Central memory CD8-positive, alpha-beta T cell (primary cell): ENCODE measurements at regions not wholly inside any gene's neighbourhood (a gene's known extent, or its start where the extent isn't known, plus 50 kb on each side); places are given as distances from the start of the nearest gene placed in this dataset.

Experiments
- ATAC-seq: fragments of 150-1000 bp; cut with Tn5 transposase; replicated peaks from 2 replicates; pipeline ENCODE4 v1.10.0; 2022; ENCODE audit warnings: mild to moderate bottlenecking, moderate FRiP score, moderate number of reproducible peaks; ENCODE audit not compliant: poor library complexity, severe bottlenecking; ENCODE audit errors: extremely low read depth
- DNase-seq, 2 donors: peaks; one replicate each; pipeline ENCODE4 v3.0.0; 2021; ENCODE audit warnings: low spot score in 2 of 2
- H3K27ac Mint-ChIP-seq: one replicate; pipeline ENCODE4 v1.8.0; 2022; ENCODE audit warnings: low read depth, mild to moderate bottlenecking, moderate library complexity, mixed read lengths
- H3K27me3 Mint-ChIP-seq: one replicate; pipeline ENCODE4 v1.8.0; 2022; ENCODE audit warnings: mixed read lengths
- H3K36me3 Mint-ChIP-seq: one replicate; pipeline ENCODE4 v1.8.0; 2022; ENCODE audit warnings: mild to moderate bottlenecking, moderate library complexity, mixed read lengths; ENCODE audit not compliant: insufficient read depth
- H3K4me1 Mint-ChIP-seq: one replicate; pipeline ENCODE4 v1.8.0; 2022; ENCODE audit warnings: mixed read lengths
- H3K4me3 Mint-ChIP-seq: one replicate; pipeline ENCODE4 v1.8.0; 2022; ENCODE audit warnings: mild to moderate bottlenecking, moderate library complexity, mixed read lengths
- H3K9me3 Mint-ChIP-seq: one replicate; pipeline ENCODE4 v1.8.0; 2022; ENCODE audit warnings: mixed read lengths

DNA sequence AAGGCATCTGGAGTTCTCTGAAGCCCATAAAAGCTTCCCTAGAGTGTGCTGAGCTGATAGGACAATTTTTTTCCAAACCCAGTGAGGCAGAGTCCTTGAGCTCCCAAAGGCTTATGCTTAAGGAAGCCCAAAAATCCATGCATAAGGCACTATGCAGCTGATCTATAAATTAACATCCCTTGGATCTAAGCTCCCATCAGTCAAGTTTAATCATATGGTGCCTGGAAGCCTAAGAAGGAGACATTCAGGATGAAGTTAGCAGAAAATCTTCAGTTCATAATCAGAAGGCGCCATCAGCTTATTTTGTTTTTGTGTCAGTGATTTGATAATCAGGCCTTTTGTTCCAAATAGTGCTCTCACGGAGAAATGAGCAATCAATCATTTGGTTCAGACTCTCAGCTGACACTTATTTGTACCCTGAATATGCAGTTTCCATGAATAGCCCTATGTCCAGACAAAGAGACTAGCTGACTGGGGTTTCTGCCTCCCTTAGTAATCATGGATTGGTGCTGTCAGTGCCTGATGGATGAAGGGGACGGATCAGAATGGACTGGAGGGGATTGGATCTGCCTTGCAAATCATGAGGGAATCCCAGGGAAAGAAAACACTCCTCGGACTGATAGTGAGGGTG is 464.8 kb upstream of the RGPD4 start:
- Mint-ChIP-seq H3K36me3 (peaks cover 2% of the 10 kb centered on the region), H3K4me3 (no peak overlapping the region), H3K27me3 (no peaks in the 10 kb centered on the region), H3K4me1 (no peaks in the 10 kb centered on the region), H3K27ac (no peak overlapping the region), H3K9me3 (peaks cover 16% of the 10 kb centered on the region)
- ATAC-seq = no peak
- no peak for DNase-seq

GRCh38 chr2:107362993-107363392 is 463.7 kb upstream of the RGPD4 start:
- Mint-ChIP-seq H3K27ac (no peak overlapping the region), H3K4me1 (no peaks in the 10 kb centered on the region), H3K27me3 (no peaks in the 10 kb centered on the region), H3K9me3 (peaks cover 16% of the 10 kb centered on the region), H3K36me3 (peaks cover 2% of the 10 kb centered on the region), H3K4me3 (no peak overlapping the region)
- DNase-seq = no peak
- ATAC-seq = no peak

DNA sequence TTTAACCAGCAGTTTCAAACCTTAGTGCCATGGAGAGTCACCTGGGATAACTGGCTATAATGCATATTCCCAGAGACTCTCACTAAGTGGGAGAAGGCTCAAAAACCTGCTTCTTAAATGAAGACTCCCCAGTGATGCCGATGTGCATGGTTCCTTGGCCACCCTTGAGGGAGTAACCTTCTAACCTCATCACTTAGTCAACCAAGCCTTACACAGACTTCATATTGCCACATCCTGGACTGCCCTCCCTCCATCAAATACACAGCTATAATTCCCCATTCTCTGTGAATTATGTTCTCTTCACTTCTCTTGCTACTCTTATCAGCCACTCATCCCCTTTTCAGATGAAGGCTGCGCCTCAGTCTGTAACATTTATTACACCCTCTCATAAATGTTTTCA is 462.9 kb upstream of the RGPD4 start:
- H3K4me3 Mint-ChIP-seq = no peak overlapping the region
- no peaks in the 10 kb centered on the region for H3K4me1 Mint-ChIP-seq
- no peak overlapping the region for H3K27ac Mint-ChIP-seq
- no peaks in the 10 kb centered on the region for H3K36me3 Mint-ChIP-seq
- H3K27me3 Mint-ChIP-seq = no peaks in the 10 kb centered on the region
- peaks cover 16% of the 10 kb centered on the region for H3K9me3 Mint-ChIP-seq
- DNase-seq = no peak
- ATAC-seq = no peak

- Mint-ChIP-seq H3K4me3 (no peak overlapping the region), H3K27ac (no peak overlapping the region), H3K4me1 (no peaks in the 10 kb centered on the region), H3K27me3 (no peaks in the 10 kb centered on the region), H3K9me3 (peaks cover 16% of the 10 kb centered on the region), H3K36me3 (no peaks in the 10 kb centered on the region)
- ATAC-seq (no peak), DNase-seq (no peak)
Measured at GRCh38 chr2:107364361-107364950, 462.2 kb upstream of the RGPD4 start.

- H3K9me3 Mint-ChIP-seq = peaks cover 13% of the 10 kb centered on the region
- ATAC-seq = no peak
- H3K27ac Mint-ChIP-seq = no peak overlapping the region
- no peak overlapping the region for H3K4me3 Mint-ChIP-seq
- DNase-seq = no peak
- no peaks in the 10 kb centered on the region for H3K27me3 Mint-ChIP-seq
- H3K36me3 Mint-ChIP-seq = no peaks in the 10 kb centered on the region
- no peaks in the 10 kb centered on the region for H3K4me1 Mint-ChIP-seq
Measured at GRCh38 chr2:107374249-107374648, 452.4 kb upstream of the RGPD4 start.

- no peak for ATAC-seq
- Mint-ChIP-seq H3K27ac (no peak overlapping the region), H3K36me3 (no peaks in the 10 kb centered on the region), H3K4me1 (no peaks in the 10 kb centered on the region), H3K9me3 (peaks cover 7% of the 10 kb centered on the region), H3K4me3 (no peak overlapping the region), H3K27me3 (no peaks in the 10 kb centered on the region)
- DNase-seq = no peak
Measured at GRCh38 chr2:107376909-107377308, 449.8 kb upstream of the RGPD4 start.

DNA sequence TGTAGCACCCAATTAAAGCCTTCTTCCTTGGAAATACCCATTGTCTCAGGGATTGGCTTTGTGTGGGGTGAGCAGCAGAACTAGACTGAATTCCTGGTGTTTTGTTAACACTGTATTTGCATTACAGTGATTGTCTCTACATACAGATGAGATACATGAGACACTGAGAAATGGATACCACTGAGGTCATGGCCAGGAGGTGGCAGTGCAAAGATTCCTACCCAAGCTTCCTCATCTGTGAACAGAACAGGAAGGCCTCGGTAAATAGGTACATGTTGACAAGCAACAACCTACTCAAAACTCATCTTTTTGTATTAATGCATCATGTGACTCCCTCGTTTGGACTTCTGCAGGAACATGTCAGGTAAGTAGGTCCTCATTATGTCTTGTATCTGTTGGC is 445.8 kb upstream of the RGPD4 start:
- ATAC-seq (no peak), DNase-seq (no peak)
- no peak overlapping the region for H3K4me3 Mint-ChIP-seq
- no peaks in the 10 kb centered on the region for H3K27me3 Mint-ChIP-seq
- no peaks in the 10 kb centered on the region for H3K4me1 Mint-ChIP-seq
- H3K9me3 Mint-ChIP-seq = peaks cover 5% of the 10 kb centered on the region
- no peaks in the 10 kb centered on the region for H3K36me3 Mint-ChIP-seq
- H3K27ac Mint-ChIP-seq = no peak overlapping the region

DNA sequence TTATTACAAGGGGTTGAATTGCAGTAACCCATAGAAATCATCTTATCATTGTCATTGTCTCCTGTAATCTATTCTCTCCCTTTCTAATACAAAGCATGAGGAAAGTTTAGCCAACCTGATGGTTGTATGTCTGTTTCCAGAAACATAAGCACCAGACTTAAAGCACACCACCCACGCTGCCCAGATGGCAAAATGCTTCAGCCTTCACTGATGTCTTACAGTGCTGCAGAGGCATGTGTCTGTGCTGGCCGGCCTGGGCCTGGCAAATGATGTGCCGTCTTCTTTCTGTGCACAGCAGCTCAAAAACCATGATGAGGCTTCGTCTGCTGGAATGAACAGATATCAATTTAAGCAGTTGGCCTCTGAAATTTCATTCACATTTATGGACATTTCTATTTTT is 443.0 kb upstream of the RGPD4 start:
- Mint-ChIP-seq H3K9me3 (peaks cover 16% of the 10 kb centered on the region), H3K36me3 (no peaks in the 10 kb centered on the region), H3K27ac (no peak overlapping the region), H3K4me3 (no peak overlapping the region), H3K27me3 (no peaks in the 10 kb centered on the region), H3K4me1 (no peaks in the 10 kb centered on the region)
- DNase-seq (no peak), ATAC-seq (no peak)

- Mint-ChIP-seq H3K4me3 (no peak overlapping the region), H3K36me3 (no peaks in the 10 kb centered on the region), H3K9me3 (peaks cover 20% of the 10 kb centered on the region), H3K27ac (no peak overlapping the region), H3K27me3 (no peaks in the 10 kb centered on the region), H3K4me1 (no peaks in the 10 kb centered on the region)
- DNase-seq (no peak), ATAC-seq (no peak)
Measured at GRCh38 chr2:107384422-107384821, 442.3 kb upstream of the RGPD4 start.

DNA sequence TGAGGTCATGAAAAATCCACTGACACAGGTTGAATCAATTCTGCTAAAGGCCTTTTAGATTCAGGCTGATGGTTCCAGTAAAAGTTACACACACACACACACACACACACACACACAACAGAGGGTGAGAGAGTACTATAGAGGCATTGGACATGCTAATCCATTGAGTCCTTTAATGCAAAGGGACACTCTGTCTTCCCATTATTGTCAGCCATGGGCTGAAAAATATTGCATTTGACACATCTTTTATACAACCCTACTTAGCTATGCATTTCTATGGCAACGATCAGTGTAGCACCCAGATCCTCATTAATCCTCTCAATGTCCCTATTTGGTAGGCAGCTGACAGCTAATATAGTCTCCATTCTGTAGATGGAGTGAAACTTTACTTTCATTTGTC is 440.8 kb upstream of the RGPD4 start:
- DNase-seq = no peak
- Mint-ChIP-seq H3K36me3 (no peaks in the 10 kb centered on the region), H3K27me3 (no peaks in the 10 kb centered on the region), H3K4me1 (no peaks in the 10 kb centered on the region), H3K27ac (no peak overlapping the region), H3K9me3 (peaks cover 20% of the 10 kb centered on the region), H3K4me3 (no peak overlapping the region)
- no peak for ATAC-seq

- Mint-ChIP-seq H3K4me3 (no peak overlapping the region), H3K27ac (no peak overlapping the region), H3K36me3 (no peaks in the 10 kb centered on the region), H3K9me3 (peaks cover 17% of the 10 kb centered on the region), H3K4me1 (no peaks in the 10 kb centered on the region), H3K27me3 (no peaks in the 10 kb centered on the region)
- DNase-seq (no peak), ATAC-seq (no peak)
Measured at GRCh38 chr2:107392241-107392704, 434.4 kb upstream of the RGPD4 start.

DNA sequence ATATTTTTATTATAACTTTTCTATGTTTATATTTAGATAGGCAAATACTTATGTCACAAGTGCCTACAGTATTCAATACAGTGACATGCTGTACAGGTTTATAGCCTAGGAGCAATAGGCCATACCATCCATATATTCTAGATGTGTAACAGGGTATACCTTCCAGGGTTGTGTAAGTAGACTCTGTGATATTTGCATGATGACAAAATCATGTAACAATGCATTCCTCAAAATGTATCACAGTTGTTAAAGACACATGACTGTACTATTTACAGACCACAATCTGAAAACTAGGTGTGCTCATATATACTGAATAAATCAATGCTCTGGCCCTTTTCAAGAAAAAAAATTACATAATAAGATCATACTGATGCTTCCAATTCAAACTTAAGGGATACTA is 433.2 kb upstream of the RGPD4 start:
- Mint-ChIP-seq H3K4me1 (no peaks in the 10 kb centered on the region), H3K4me3 (no peak overlapping the region), H3K27me3 (no peaks in the 10 kb centered on the region), H3K27ac (no peak overlapping the region), H3K36me3 (no peaks in the 10 kb centered on the region), H3K9me3 (peaks cover 17% of the 10 kb centered on the region)
- DNase-seq (no peak), ATAC-seq (no peak)

DNA sequence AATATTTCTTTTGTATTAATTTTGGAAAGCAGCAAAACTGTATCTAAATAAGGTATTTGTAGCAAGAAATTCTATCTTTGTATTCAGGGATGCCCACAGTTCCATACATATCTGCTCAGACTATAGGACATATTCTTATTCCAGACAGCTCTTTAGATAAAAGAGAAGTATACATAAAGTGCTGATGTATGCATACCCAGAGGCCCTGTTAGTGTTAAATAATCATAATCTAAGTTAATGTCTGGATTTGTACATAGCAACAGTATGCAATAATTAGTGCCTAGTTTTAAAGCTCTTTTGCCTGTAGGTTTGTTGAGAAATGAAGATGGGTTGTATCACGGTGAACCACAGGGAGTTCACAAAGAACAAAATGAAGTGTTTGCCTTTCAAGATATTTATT is 428.0 kb upstream of the RGPD4 start:
- ATAC-seq = no peak
- Mint-ChIP-seq H3K4me3 (no peak overlapping the region), H3K4me1 (no peaks in the 10 kb centered on the region), H3K27ac (no peak overlapping the region), H3K27me3 (no peaks in the 10 kb centered on the region), H3K9me3 (peaks cover 12% of the 10 kb centered on the region), H3K36me3 (no peaks in the 10 kb centered on the region)
- DNase-seq = no peak
